K562 (cell line): ENCODE measurements at regions not wholly inside any gene's neighbourhood (a gene's known extent, or its start where the extent isn't known, plus 50 kb on each side); places are given as distances from the start of the nearest gene placed in this dataset.

ENCODE experiments used
- ATAC-seq: fragments of 200-7000 bp; cut with Tn5 transposase; 3 replicates; pipeline ENCODE4 v1.9.1; 2020; ENCODE audit warnings: moderate library complexity
- BruUV-seq: library from RNA; stranded (reverse); fragments of 400-500 nt; replicated peaks from 2 replicates; lab custom pipeline; 2021; lab: Mats Ljungman, UMichigan
- CTCF ChIA-PET: fragments of 300-600 bp; formaldehyde crosslinking; extraction: SDS; loops from one replicate; lab custom pipeline; 2021; ENCODE audit warnings: low intra/inter-chr PET ratio; lab: Yijun Ruan, JAX
- POLR2A ChIA-PET: fragments of 300-600, 350-650 bp; sonication (Branson Sonifier 250); formaldehyde crosslinking; extraction: SDS; loops from one replicate; lab custom pipeline; 2021; ENCODE audit warnings: antibody characterized with exemption, inconsistent platforms; lab: Yijun Ruan, JAX
- DNase-seq, 4 experiments: peaks; one replicate each; pipeline versions ENCODE4 v3.0.0 to v3.0.0-alpha.2; 2011 to 2018; ENCODE audit warnings: low spot score in 3 of 4, mixed read lengths in 3 of 4; ENCODE audit errors: extremely low read depth in 1 of 4
- FAIRE-seq: peaks from 2 replicates; lab custom pipeline; 2011; peaks lifted over from hg19 to GRCh38; lab: Jason Lieb, UNC
- H2AFZ ChIP-seq: 2 replicates; pipeline ENCODE4 v1.6.0; 2011; ENCODE audit warnings: low read depth, low read length, control low read depth, inconsistent platforms
- H3K27ac ChIP-seq: fragments of 200-600 bp; 3 replicates; pipeline ENCODE4 v1.8.0; 2011; ENCODE audit warnings: low read depth, mild to moderate bottlenecking, control low read depth, inconsistent platforms, low read length, moderate library complexity, mixed read lengths; ENCODE audit errors: extremely low read depth
- H3K27me3 ChIP-seq, 2 experiments: fragments of 300-600 bp in 1 of 2; 2 replicates in 1 of 2; 3 replicates in 1 of 2; pipeline versions ENCODE4 v1.6.0 to v1.8.0; 2011; ENCODE audit warnings: inconsistent platforms in 2 of 2, low read length in 2 of 2, mild to moderate bottlenecking in 1 of 2, mixed read lengths in 1 of 2, moderate library complexity in 1 of 2; ENCODE audit not compliant: control insufficient read depth in 2 of 2, insufficient read depth in 2 of 2
- H3K36me3 ChIP-seq: fragments of 300-600 bp; 3 replicates; pipeline ENCODE4 v1.8.0; 2011; ENCODE audit warnings: mild to moderate bottlenecking, low read length, inconsistent platforms; ENCODE audit not compliant: control insufficient read depth, insufficient read depth
- H3K4me1 ChIP-seq, 2 experiments: fragments of 200-600 bp in 1 of 2; replicated peaks in 1 of 2; 2 replicates in 1 of 2; 3 replicates in 1 of 2; pipeline versions ENCODE4 v1.5.1 to v1.8.0; 2011; ENCODE audit warnings: inconsistent platforms in 2 of 2, low read length in 2 of 2, mild to moderate bottlenecking in 1 of 2, mixed read lengths in 1 of 2, moderate library complexity in 1 of 2; ENCODE audit not compliant: control insufficient read depth in 2 of 2, insufficient read depth in 2 of 2
- H3K4me2 ChIP-seq: 2 replicates; pipeline ENCODE4 v1.6.1; 2011; ENCODE audit warnings: low read length, control low read depth, inconsistent platforms, mixed read lengths; ENCODE audit not compliant: insufficient read depth
- H3K4me3 ChIP-seq: fragments of 200-600 bp; sonication (generic), shearing (Covaris generic); 2 replicates; pipeline ENCODE4 v1.5.1; 2016; ENCODE audit warnings: control low read depth, inconsistent platforms
- H3K79me2 ChIP-seq: fragments of 200-600 bp; 3 replicates; pipeline ENCODE4 v1.8.0; 2011; ENCODE audit warnings: low read length, inconsistent platforms; ENCODE audit not compliant: control insufficient read depth, insufficient read depth
- H3K9ac ChIP-seq, 2 experiments: 2 replicates each; pipeline versions ENCODE4 v1.6.0 to v1.6.1; 2011; ENCODE audit warnings: low read depth in 2 of 2, low read length in 2 of 2, control low read depth in 1 of 2, inconsistent platforms in 1 of 2, mild to moderate bottlenecking in 1 of 2, mixed read lengths in 1 of 2; ENCODE audit not compliant: insufficient read depth in 1 of 2
- H3K9me1 ChIP-seq: one replicate; pipeline ENCODE4 v1.6.0; 2011; ENCODE audit warnings: inconsistent platforms, mild to moderate bottlenecking, low read length, moderate library complexity; ENCODE audit not compliant: control insufficient read depth, insufficient read depth
- H3K9me3 ChIP-seq: replicated peaks from 2 replicates; pipeline ENCODE4 v1.5.1; 2011; ENCODE audit warnings: low read depth, low read length, inconsistent platforms; ENCODE audit not compliant: control insufficient read depth, insufficient read depth
- H4K20me1 ChIP-seq: replicated peaks from 2 replicates; pipeline ENCODE4 v1.6.1; 2011; ENCODE audit warnings: low read length, inconsistent platforms, mixed read lengths; ENCODE audit not compliant: control insufficient read depth, insufficient read depth
- ARID3B ChIP-seq: fragments of 250-450 bp; sonication (Bioruptor Pico); IDR thresholded peaks from 2 replicates; pipeline ENCODE4 v1.4.0; 2020; ENCODE audit warnings: borderline replicate concordance
- CCAR2 ChIP-seq: fragments of 200-400 bp; formaldehyde crosslinking; IDR thresholded peaks from 2 replicates; pipeline ENCODE4 v1.6.1; 2017; ENCODE audit warnings: mild to moderate bottlenecking, low read depth, low read length
- POU5F1 ChIP-seq: fragments of 150-350 bp; IDR thresholded peaks from 2 replicates; pipeline ENCODE4 v1.6.1; 2014; ENCODE audit warnings: borderline replicate concordance, low read length, low read depth, mild to moderate bottlenecking; ENCODE audit not compliant: partially characterized antibody
- ZBED1 ChIP-seq: IDR thresholded peaks from 2 replicates; pipeline ENCODE4 v1.6.1; 2014
- ZKSCAN8 ChIP-seq: fragments of 200-800 bp; sonication (Bioruptor generic); IDR thresholded peaks from 2 replicates; pipeline ENCODE4 v1.6.1; 2016; ENCODE audit warnings: missing genetic modification characterization, missing compliant biosample characterization
- ZNF175 ChIP-seq: fragments of 200-800 bp; sonication (Bioruptor generic); IDR thresholded peaks from 2 replicates; pipeline ENCODE4 v1.6.1; 2016; ENCODE audit warnings: low read depth, mild to moderate bottlenecking, missing genetic modification characterization, missing compliant biosample characterization
- ZNF24 ChIP-seq: fragments of 450-650 bp; IDR thresholded peaks from 2 replicates; pipeline ENCODE4 v1.6.1; 2016
- ZNF282 ChIP-seq: sonication (generic); formaldehyde crosslinking; IDR thresholded peaks from 2 replicates; pipeline ENCODE4 v1.8.1; 2023; ENCODE audit warnings: missing genetic modification reagents
- ZNF584 ChIP-seq: fragments of 200-800 bp; sonication (Bioruptor generic); IDR thresholded peaks from 2 replicates; pipeline ENCODE4 v1.6.1; 2016; ENCODE audit warnings: low read depth, mild to moderate bottlenecking, missing genetic modification characterization, missing compliant biosample characterization
- WGBS: fragments of 100-300 bp; shearing (Covaris generic); methylation state at CpG from one replicate; pipeline ENCODE4 v1.1.6; 2016; ENCODE audit warnings: low coverage, mixed read lengths; ENCODE audit not compliant: insufficient coverage; ENCODE audit errors: missing lambda C conversion rate; 5-methylcytosine and 5-hydroxymethylcytosine counted together
- in situ Hi-C: fragments of 300-500 bp; cut with MboI; formaldehyde crosslinking; loops from 4 replicates; pipeline ENCODE4 v1.15.0; 2018; ENCODE audit warnings: inconsistent platforms, mixed read lengths
- intact Hi-C: fragments of 100-400 bp; cut with micrococcal nuclease; formaldehyde crosslinking; loops from 2 replicates; pipeline ENCODE4 v1.14.2; 2022

- Histone ChIP-seq H3K4me2 (no peak overlapping the region), H3K27ac (no peak overlapping the region), H3K9me3 (no peaks in the 10 kb centered on the region; the same call in 1 of the 2 replicates), H4K20me1 (no peaks in the 10 kb centered on the region), H3K9me1 (no peaks in the 10 kb centered on the region), H3K36me3 (no peaks in the 10 kb centered on the region), H3K9ac (no peak overlapping the region), H3K27me3 (no peaks in the 10 kb centered on the region), H2AFZ (no peak overlapping the region), H3K79me2 (no peaks in the 10 kb centered on the region), H3K4me3 (no peak overlapping the region), H3K4me1 (no peaks in the 10 kb centered on the region)
- in situ Hi-C loops, result no loop called here
- FAIRE-seq (no peak), ATAC-seq (no peak), DNase-seq (no peak)
- WGBS, result 0% methylated on average over 4 of the region's 4 CpGs
- no peak for TF ChIP-seq CCAR2
- no peak for TF ChIP-seq ZNF584 (CRISPR knock-in tag)
- no peak for TF ChIP-seq ARID3B (CRISPR knock-in tag)
- no peak for TF ChIP-seq POU5F1
- TF ChIP-seq ZNF175, result no peak
- no peak for TF ChIP-seq ZNF24
- no peak for TF ChIP-seq ZBED1
- TF ChIP-seq ZKSCAN8 (CRISPR knock-in tag), result no peak
- no peak for TF ChIP-seq ZNF282 (CRISPR knock-in tag)
- intact Hi-C loops, result no loop called here
- no TSS peak for BruUV-seq
- CTCF ChIA-PET, result no interaction called here
- POLR2A ChIA-PET, result no interaction called here
Measured at GRCh38 chr10:57605948-57606485, 661.7 kb downstream of the IPMK start.
